ENCODE measurements at regions not wholly inside any gene's neighbourhood (a gene's known extent, or its start where the extent isn't known, plus 50 kb on each side); places are given as distances from the start of the nearest gene placed in this dataset.

GRCh38 chr6:54043360-54043759 is 67.9 kb upstream of the MLIP start:
- Histone ChIP-seq H3K4me3 (ENCODE audit: low read depth in 1 of 2, low read length in 2 of 2) (no peak overlapping the region), H3K4me1 (ENCODE audit: insufficient read depth, low read length) (no peaks in the 10 kb centered on the region), H3K9ac (ENCODE audit: low read depth, low read length) (no peak overlapping the region), H3K36me3 (ENCODE audit: insufficient read depth, low read length) (no peaks in the 10 kb centered on the region), H3K27me3 (ENCODE audit: insufficient read depth, low read length, poor library complexity) (no peaks in the 10 kb centered on the region), H3K4me2 (ENCODE audit: insufficient read depth, low read length) (no peak overlapping the region), H3K9me3 (ENCODE audit: insufficient read depth, low read length, severe bottlenecking) (no peaks in the 10 kb centered on the region), H3K27ac (ENCODE audit: low read length) (no peak overlapping the region), H3K79me2 (ENCODE audit: insufficient read depth, low read length) (no peaks in the 10 kb centered on the region), H2AFZ (ENCODE audit: low read depth, low read length) (no peak overlapping the region), H4K20me1 (ENCODE audit: insufficient read depth, low read length) (no peaks in the 10 kb centered on the region)
- ATAC-seq (ENCODE audit: insufficient read depth, low read depth) (no peak), DNase-seq (no peak)
- TF ChIP-seq CTCF (IDR thresholded peaks at IDR 0.05; ENCODE audit: borderline replicate concordance, extremely low read depth, low read length, poor library complexity, severe bottlenecking) (no peak), EZH2 (IDR thresholded peaks at IDR 0.05; ENCODE audit: borderline replicate concordance, low read depth, low read length, severe bottlenecking) (no peak)

- DNase-seq = no peak
- Histone ChIP-seq H3K79me2 (ENCODE audit: insufficient read depth, low read length) (no peaks in the 10 kb centered on the region), H2AFZ (ENCODE audit: low read depth, low read length) (no peak overlapping the region), H3K36me3 (ENCODE audit: insufficient read depth, low read length) (no peaks in the 10 kb centered on the region), H4K20me1 (ENCODE audit: insufficient read depth, low read length) (no peaks in the 10 kb centered on the region), H3K27ac (ENCODE audit: low read length) (no peak overlapping the region), H3K9me3 (ENCODE audit: insufficient read depth, low read length, severe bottlenecking) (no peaks in the 10 kb centered on the region), H3K9ac (ENCODE audit: low read depth, low read length) (no peak overlapping the region), H3K4me3 (ENCODE audit: low read depth in 1 of 2, low read length in 2 of 2) (no peak overlapping the region), H3K4me1 (ENCODE audit: insufficient read depth, low read length) (no peaks in the 10 kb centered on the region), H3K27me3 (ENCODE audit: insufficient read depth, low read length, poor library complexity) (no peaks in the 10 kb centered on the region), H3K4me2 (ENCODE audit: insufficient read depth, low read length) (no peak overlapping the region)
- ATAC-seq (ENCODE audit: insufficient read depth, low read depth) = no peak
- TF ChIP-seq CTCF (IDR thresholded peaks at IDR 0.05; ENCODE audit: borderline replicate concordance, extremely low read depth, low read length, poor library complexity, severe bottlenecking) (no peak), EZH2 (IDR thresholded peaks at IDR 0.05; ENCODE audit: borderline replicate concordance, low read depth, low read length, severe bottlenecking) (no peak)
Observed at GRCh38 chr6:54044059-54044458, 67.2 kb upstream of the MLIP start.

GRCh38 chr6:54048782-54049181 is 62.5 kb upstream of the MLIP start:
- no peaks in the 10 kb centered on the region for H3K36me3 ChIP-seq (ENCODE audit: insufficient read depth, low read length)
- peaks cover 7% of the 10 kb centered on the region for H3K27me3 ChIP-seq (ENCODE audit: insufficient read depth, low read length, poor library complexity)
- DNase-seq = no peak
- no peak overlapping the region for H3K27ac ChIP-seq (ENCODE audit: low read length)
- H3K9ac ChIP-seq (ENCODE audit: low read depth, low read length) = no peak overlapping the region
- no peak for ATAC-seq (ENCODE audit: insufficient read depth, low read depth)
- TF ChIP-seq CTCF (IDR thresholded peaks at IDR 0.05; ENCODE audit: borderline replicate concordance, extremely low read depth, low read length, poor library complexity, severe bottlenecking) (no peak), EZH2 (IDR thresholded peaks at IDR 0.05; ENCODE audit: borderline replicate concordance, low read depth, low read length, severe bottlenecking) (no peak)
- no peak overlapping the region for H2AFZ ChIP-seq (ENCODE audit: low read depth, low read length)
- no peaks in the 10 kb centered on the region for H4K20me1 ChIP-seq (ENCODE audit: insufficient read depth, low read length)
- H3K4me1 ChIP-seq (ENCODE audit: insufficient read depth, low read length) = no peaks in the 10 kb centered on the region
- no peaks in the 10 kb centered on the region for H3K9me3 ChIP-seq (ENCODE audit: insufficient read depth, low read length, severe bottlenecking)
- no peak overlapping the region for H3K4me3 ChIP-seq (ENCODE audit: low read depth in 1 of 2, low read length in 2 of 2)
- H3K4me2 ChIP-seq (ENCODE audit: insufficient read depth, low read length) = no peak overlapping the region
- H3K79me2 ChIP-seq (ENCODE audit: insufficient read depth, low read length) = no peaks in the 10 kb centered on the region

- H4K20me1 ChIP-seq (ENCODE audit: insufficient read depth, low read length) = no peaks in the 10 kb centered on the region
- H2AFZ ChIP-seq (ENCODE audit: low read depth, low read length) = no peak overlapping the region
- no peak overlapping the region for H3K4me3 ChIP-seq (ENCODE audit: low read depth in 1 of 2, low read length in 2 of 2)
- no peak overlapping the region for H3K9ac ChIP-seq (ENCODE audit: low read depth, low read length)
- H3K4me1 ChIP-seq (ENCODE audit: insufficient read depth, low read length) = no peaks in the 10 kb centered on the region
- H3K27me3 ChIP-seq (ENCODE audit: insufficient read depth, low read length, poor library complexity) = peaks cover 7% of the 10 kb centered on the region
- no peaks in the 10 kb centered on the region for H3K36me3 ChIP-seq (ENCODE audit: insufficient read depth, low read length)
- no peaks in the 10 kb centered on the region for H3K79me2 ChIP-seq (ENCODE audit: insufficient read depth, low read length)
- ATAC-seq (ENCODE audit: insufficient read depth, low read depth) = no peak
- TF ChIP-seq EZH2 (IDR thresholded peaks at IDR 0.05; ENCODE audit: borderline replicate concordance, low read depth, low read length, severe bottlenecking) (no peak), CTCF (IDR thresholded peaks at IDR 0.05; ENCODE audit: borderline replicate concordance, extremely low read depth, low read length, poor library complexity, severe bottlenecking) (no peak)
- no peaks in the 10 kb centered on the region for H3K9me3 ChIP-seq (ENCODE audit: insufficient read depth, low read length, severe bottlenecking)
- no peak overlapping the region for H3K27ac ChIP-seq (ENCODE audit: low read length)
- H3K4me2 ChIP-seq (ENCODE audit: insufficient read depth, low read length) = no peak overlapping the region
- DNase-seq = no peak
Observed at GRCh38 chr6:54050750-54051149, 60.5 kb upstream of the MLIP start.

All from DND-41 (cell line).